ENCODE measurements at regions not wholly inside any gene's neighbourhood (a gene's known extent, or its start where the extent isn't known, plus 50 kb on each side); places are given as distances from the start of the nearest gene placed in this dataset.

DNA sequence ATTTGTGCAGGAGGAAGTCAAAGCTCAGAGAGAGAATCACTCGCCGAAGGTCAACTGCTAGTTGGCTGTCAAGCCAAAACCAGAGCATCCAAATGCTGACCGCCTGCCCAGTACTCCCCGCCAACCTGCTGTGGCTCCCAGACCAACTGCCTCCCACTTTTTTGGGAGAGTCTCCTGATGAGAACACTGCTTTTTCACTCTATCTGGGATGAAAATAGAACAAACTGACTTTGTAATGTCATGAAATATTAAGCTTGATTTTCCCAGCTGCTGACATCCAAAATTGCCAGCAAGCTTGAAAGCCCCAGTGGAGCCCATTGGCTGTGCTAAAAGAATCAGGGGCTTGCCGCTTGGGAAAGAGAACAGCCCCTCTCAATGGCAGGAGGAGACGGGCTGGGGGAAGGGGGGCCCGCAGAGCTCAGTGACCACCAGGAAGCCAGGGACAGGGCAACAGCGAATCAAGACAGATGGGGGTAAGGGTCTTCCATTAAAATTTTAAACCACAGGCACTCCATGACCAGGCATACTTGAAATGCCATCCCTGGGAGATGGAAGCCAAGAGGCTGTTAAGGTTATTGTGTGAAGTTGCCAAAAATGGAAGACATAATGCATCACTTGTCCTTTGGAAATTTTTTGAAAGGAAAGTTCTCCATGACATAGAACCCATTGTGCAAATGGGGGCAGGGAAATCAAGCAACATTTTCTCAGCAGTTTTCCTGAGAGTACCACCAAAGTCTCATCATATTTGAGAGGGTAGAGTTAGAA, 125.7 kb upstream of the CDH5 start:
- no peak for DNase-seq

GRCh38 chr16:66240088-66240487, 126.4 kb upstream of the CDH5 start:
- no peak for DNase-seq

DNA sequence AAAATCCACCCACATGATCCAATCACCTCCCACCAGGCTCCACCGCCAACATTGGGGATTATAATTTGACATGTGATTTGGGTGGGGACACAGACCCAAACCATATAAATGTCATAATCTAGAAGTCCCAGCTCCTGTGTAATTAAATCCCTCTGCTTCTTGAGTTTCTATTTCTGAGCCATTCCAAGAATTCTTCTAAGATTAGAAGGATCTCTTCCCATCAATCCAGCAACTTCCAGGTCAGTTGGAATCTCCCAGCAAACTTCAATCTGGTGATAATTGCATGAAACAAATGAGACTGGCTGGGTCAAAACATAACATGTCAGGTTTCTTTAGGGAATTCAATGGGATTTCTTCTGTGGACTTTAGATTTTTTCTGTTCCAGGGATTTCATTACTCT, 127.8 kb upstream of the CDH5 start:
- no peak for DNase-seq

DNA sequence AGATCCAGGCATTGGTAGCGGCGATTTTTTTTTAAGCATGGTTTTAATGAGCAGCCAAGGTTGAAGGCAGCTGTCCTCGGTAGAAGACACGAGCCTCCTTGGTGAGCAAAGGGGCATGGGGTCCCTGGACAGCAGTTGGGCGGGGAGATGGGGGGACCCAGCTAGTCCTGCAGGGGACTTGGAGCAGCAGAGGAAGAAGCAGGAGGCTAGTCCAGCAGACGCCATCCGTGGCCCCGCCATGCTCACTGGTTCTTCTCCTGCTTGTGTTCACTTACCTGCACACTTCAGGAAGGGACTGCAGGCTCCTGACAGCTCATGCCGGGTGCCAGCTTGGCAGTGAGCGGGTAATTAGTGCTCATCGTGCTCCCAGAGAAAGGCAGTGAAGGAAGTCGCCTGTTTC, 130.2 kb upstream of the CDH5 start:
- no peak for DNase-seq

- no peak for DNase-seq
These were observed 134.9 kb upstream of the CDH5 start for GRCh38 chr16:66231452-66232160.

GRCh38 chr16:66229651-66230050, 136.8 kb upstream of the CDH5 start:
- DNase-seq: no peak

DNA sequence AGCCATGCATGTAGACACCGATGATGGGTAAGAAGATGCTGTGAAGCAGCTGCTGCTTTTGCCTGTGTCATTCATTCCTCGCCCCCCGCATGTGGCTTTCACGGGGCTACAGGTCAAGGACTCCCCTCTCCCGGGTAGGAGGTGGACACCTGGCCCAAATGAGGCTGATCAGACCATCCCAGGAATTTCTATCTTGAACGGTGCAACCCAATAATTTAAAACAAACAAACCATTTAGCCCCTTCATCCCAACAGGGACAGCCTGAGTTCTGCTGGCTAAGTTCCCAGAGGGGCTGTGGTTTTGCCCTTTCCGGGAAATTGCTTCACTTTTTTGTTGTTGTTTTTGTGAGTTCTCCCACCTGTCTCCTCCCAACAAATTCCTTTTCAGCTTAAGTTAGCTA, 137.7 kb upstream of the CDH5 start:
- no peak for DNase-seq

DNA sequence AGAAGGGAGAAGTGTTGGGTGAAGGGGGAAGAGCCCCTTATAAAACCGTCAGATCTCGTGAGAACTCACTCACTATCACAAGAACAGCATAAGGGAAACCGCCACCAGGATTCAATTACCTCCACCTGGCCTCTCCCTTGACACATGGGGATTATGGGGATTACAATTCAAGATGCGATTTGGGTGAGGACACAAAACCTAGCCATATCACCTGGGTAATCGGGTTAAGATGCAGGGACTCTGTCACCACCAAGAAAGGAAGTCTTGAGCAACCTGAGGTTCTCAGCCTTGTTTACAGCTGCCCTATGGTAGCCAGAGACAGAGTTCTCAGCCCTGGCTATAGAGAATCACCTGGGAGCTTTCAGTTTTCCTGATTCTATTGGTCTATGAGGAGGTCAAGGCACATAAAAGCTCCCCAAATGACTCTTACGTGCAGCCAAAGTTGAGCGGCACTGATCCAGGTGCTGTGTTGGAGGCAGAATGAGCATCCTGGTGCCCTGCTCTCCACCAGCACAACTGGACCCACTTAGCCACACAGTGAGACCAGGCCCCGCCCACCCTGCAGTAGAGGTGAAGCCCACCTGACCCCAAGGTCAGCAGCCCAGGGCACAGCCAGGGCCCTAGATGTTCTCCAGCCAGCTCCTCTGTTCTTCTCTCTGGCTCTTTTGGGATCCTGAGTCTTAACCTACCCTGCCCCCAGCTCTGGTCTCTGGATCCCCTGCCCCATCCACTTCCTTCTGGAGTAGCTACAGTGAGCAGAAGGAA, 138.5 kb upstream of the CDH5 start:
- no peak for DNase-seq

GRCh38 chr16:66226762-66227161, 139.7 kb upstream of the CDH5 start:
- DNase-seq: no peak

DNA sequence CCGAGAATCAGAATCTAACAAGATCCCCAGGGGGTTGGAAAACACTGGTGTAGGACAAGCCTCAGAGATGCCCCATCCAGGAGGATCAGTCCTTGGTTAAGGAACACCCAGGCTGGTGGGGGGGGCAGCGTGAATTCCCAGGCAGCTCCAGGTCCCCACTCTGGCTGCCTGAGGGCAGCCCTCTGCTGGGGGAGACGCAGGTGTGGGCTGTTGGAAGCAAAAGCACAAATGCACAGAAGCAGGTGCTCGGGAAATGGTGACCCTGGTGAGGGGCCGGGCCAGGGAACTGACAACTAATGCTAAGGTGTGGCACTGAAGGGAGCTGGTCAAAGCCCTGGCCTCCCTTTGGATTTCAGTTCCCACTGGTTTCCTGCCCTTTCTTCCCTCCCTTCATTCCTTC, 140.8 kb upstream of the CDH5 start:
- no peak for DNase-seq

DNA sequence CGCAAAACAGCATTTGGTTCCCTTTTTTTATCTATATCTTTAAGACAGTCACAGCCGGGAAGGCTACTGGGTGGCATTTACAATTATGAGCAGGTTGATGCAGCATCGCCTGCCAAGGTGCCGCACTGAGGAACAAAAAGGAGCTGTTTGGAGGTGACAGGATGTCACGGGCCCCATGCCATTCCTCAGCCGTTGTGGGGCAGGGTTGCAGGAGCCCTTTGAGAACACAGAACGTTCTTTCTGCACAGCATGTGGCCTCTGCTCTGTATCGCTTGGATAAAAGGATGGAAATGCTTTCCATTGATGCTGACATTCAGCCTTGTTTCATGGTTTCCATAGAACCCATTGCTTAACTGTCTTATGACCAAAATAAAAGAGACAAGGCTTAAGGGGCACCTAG, 141.9 kb upstream of the CDH5 start:
- no peak for DNase-seq

DNA sequence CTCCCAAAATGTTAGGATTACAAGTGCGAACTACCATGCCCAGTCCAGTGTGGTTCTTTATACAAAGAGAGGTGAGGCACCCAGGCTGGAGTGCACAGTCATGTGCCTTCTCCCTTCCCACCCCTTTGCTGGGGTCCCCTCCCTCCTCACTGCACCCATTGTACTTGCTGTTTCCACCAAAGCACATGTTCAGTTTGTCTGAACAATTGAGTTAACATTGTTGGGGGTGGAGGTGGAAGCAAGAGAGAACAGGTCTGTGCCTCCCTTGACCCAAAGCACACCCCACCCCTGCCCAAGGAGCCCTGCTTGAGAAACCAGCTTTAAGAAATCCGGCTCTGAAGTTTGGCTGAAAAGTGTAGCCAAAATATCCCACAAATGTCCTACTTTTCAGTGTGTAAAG, 142.3 kb upstream of the CDH5 start:
- DNase-seq: no peak

GRCh38 chr16:66223176-66223780, 143.2 kb upstream of the CDH5 start:
- no peak for DNase-seq

DNA sequence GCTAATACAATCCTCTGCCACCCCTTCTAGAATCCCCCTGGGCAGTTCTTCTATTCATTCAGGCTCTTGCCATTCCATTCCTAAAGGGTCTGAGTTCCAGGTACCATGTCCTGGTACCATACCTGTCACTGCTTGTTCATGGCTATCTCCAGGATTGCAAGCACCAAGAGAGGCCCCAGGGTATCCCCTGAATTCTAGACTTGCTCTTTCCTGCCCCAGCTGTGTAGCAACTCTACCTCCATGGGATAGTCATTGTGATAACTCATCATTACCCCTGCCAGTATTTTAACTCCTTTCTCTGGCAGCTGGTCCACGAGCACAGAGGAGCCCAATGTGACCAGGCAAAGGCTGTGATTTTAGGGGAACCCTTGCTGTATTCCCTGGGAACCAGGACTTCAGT, 143.7 kb upstream of the CDH5 start:
- DNase-seq: no peak

- DNase-seq: no peak
These were observed 145.8 kb upstream of the CDH5 start for GRCh38 chr16:66220702-66221101.

DNA sequence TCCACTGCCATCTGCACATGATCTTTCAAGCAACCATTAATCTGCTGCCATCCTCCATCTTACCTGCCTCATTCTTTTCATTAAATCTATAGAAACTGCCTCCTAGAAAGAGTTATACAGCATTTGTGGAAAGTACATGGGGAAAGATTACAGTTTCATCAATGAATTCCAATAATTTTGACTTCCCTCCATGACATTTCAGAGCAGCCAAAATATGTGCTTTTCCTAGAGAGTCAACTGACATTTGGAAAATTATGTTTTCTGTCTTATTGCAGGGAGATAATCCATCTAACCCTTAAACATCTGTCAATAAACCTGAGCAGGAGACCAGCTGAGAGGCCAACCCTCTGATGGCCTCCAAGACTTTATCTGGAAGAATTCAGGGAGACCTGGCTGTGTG, 147.0 kb upstream of the CDH5 start:
- no peak for DNase-seq

DNA sequence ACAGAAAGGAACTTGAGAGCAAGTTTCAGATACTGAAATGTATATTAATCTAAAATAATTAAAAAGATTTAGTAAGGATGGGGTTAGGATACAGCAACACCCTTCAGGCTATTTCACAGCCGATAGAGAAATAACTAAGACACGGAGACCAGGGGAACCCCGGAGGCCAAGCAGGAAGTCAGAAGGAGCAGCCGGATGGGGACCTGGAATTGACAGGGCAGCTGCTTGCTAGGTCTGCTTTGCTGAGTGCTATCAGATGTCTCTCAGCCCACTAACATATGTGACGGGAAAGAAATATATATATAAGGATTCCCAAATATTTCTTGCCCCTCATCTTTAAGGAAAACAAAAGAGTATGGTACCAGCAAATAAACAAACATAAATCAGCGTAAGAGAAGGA, 154.1 kb upstream of the CDH5 start:
- no peak for DNase-seq

DNA sequence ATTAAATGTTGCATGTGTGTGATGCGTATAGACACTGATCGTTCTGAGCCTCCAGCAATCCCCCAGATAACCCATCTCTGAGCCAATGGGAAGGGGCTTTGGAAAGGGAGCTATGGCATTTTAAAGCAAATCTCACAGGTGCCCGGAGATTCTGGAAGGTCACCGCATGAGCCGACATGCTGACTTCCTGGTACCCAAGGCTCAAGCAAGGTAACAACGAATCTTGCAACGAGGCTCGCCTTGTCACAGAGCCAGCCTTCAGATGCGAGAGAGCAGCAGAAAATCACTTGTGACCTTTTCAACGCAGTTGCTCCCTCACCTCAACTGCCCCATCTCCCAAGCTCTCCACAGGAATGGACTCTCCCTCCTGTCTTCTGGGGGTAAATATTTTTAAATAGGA, 154.8 kb upstream of the CDH5 start:
- no peak for DNase-seq

GRCh38 chr16:66207883-66208265, 158.6 kb upstream of the CDH5 start:
- no peak for DNase-seq

DNA sequence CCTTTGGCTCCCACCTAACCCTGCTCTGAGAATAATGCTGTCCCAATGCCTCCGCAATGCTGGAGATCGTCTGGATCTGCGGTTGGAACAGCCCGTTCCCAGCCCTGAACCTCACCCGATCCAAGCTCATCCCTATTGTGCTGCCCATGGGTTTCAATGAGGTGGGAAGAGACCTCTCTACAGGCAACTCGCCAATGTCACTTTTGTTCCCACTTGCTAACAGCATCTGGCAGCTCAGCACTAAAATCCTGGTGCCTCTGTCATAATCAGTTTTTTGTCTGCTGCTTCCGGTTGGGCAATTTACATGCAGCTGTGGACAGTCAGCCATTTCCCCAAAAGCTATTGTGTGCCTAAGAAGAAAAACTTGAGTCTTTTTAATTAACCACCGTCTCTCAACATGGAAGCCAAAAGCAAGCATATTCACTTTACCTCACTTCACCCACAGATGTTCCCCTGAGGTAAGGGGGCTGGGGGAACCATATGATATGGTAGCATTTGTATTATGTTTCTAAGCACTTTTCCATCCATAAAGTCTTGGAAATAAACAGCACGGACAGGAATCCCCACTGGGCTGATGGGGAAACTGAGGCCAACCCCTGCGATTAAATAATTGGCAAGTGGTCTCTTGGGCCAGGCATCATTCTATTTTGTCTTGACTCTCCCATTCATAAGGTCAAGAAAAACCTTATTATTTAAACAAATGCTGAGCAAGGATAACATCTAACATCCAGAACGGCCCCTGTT, 159.2 kb upstream of the CDH5 start:
- no peak for DNase-seq

- DNase-seq: no peak
These were observed 160.1 kb upstream of the CDH5 start for GRCh38 chr16:66206363-66206762.

- no peak for DNase-seq
These were observed 160.9 kb upstream of the CDH5 start for GRCh38 chr16:66205287-66206231.
